H9 (cell line): ENCODE measurements at regions not wholly inside any gene's neighbourhood (a gene's known extent, or its start where the extent isn't known, plus 50 kb on each side); places are given as distances from the start of the nearest gene placed in this dataset.

Experiments
- DNase-seq: peaks from one replicate; pipeline ENCODE4 v3.0.0-alpha.2; 2017
- H2AFZ ChIP-seq: one replicate; pipeline ENCODE4 v1.6.1; 2013; ENCODE audit warnings: mild to moderate bottlenecking, low read length, control low read depth, moderate library complexity
- H2AK5ac ChIP-seq: 2 replicates; pipeline ENCODE4 v1.6.1; 2013; ENCODE audit warnings: low read length, control low read depth, mixed read lengths; ENCODE audit not compliant: insufficient read length
- H2BK120ac ChIP-seq: one replicate; pipeline ENCODE4 v1.6.1; 2013; ENCODE audit warnings: low read depth, mild to moderate bottlenecking, low read length, control low read depth, inconsistent platforms; ENCODE audit not compliant: poor library complexity, severe bottlenecking
- H2BK12ac ChIP-seq: 2 replicates; pipeline ENCODE4 v1.6.1; 2013; ENCODE audit warnings: low read length, control low read depth, mixed read lengths, low read depth; ENCODE audit not compliant: insufficient read length
- H2BK15ac ChIP-seq: 2 replicates; pipeline ENCODE4 v1.6.1; 2013; ENCODE audit warnings: low read depth, low read length, control low read depth
- H2BK20ac ChIP-seq: one replicate; pipeline ENCODE4 v1.6.1; 2013; ENCODE audit warnings: low read depth, mild to moderate bottlenecking, low read length, control low read depth, inconsistent platforms; ENCODE audit not compliant: poor library complexity, severe bottlenecking
- H2BK5ac ChIP-seq: 2 replicates; pipeline ENCODE4 v1.6.1; 2013; ENCODE audit warnings: low read length, control low read depth, mixed read lengths; ENCODE audit not compliant: insufficient read length
- H3K14ac ChIP-seq: 2 replicates; pipeline ENCODE4 v1.6.1; 2013; ENCODE audit warnings: low read length, control low read depth; ENCODE audit not compliant: insufficient read depth
- H3K18ac ChIP-seq: 2 replicates; pipeline ENCODE4 v1.6.1; 2013; ENCODE audit warnings: low read depth, mild to moderate bottlenecking, mixed read lengths, low read length, control low read depth; ENCODE audit not compliant: insufficient read length
- H3K23ac ChIP-seq: 2 replicates; pipeline ENCODE4 v1.6.1; 2013; ENCODE audit warnings: low read length, control low read depth, mixed read lengths, low read depth; ENCODE audit not compliant: insufficient read length
- H3K23me2 ChIP-seq: 2 replicates; pipeline ENCODE4 v1.6.1; 2013; ENCODE audit warnings: low read depth, mild to moderate bottlenecking, mixed read lengths, low read length, control low read depth; ENCODE audit not compliant: insufficient read length, poor library complexity, severe bottlenecking
- H3K27ac ChIP-seq: 2 replicates; pipeline ENCODE4 v1.5.1; 2013; ENCODE audit warnings: low read length, control low read depth, mixed read lengths, low read depth; ENCODE audit not compliant: insufficient read length
- H3K27me3 ChIP-seq: 2 replicates; pipeline ENCODE4 v1.6.1; 2013; ENCODE audit warnings: low read length, control low read depth, inconsistent platforms; ENCODE audit not compliant: insufficient read depth
- H3K4ac ChIP-seq: 2 replicates; pipeline ENCODE4 v1.6.1; 2013; ENCODE audit warnings: low read depth, mild to moderate bottlenecking, control low read depth, inconsistent platforms, low read length, moderate library complexity
- H3K4me1 ChIP-seq: 2 replicates; pipeline ENCODE4 v1.6.1; 2013; ENCODE audit warnings: low read length, control low read depth, inconsistent platforms; ENCODE audit not compliant: insufficient read depth
- H3K4me2 ChIP-seq: 2 replicates; pipeline ENCODE4 v1.6.1; 2013; ENCODE audit warnings: low read length, control low read depth, mixed read lengths; ENCODE audit not compliant: insufficient read length, insufficient read depth
- H3K56ac ChIP-seq: 2 replicates; pipeline ENCODE4 v1.6.1; 2013; ENCODE audit warnings: low read depth, mild to moderate bottlenecking, mixed read lengths, low read length, control low read depth; ENCODE audit not compliant: insufficient read length
- H3K79me1 ChIP-seq: 2 replicates; pipeline ENCODE4 v1.6.1; 2013; ENCODE audit warnings: low read depth, mild to moderate bottlenecking, moderate library complexity, low read length, control low read depth, inconsistent platforms; ENCODE audit not compliant: insufficient read depth, poor library complexity, severe bottlenecking
- H3K79me2 ChIP-seq: 2 replicates; pipeline ENCODE4 v1.6.1; 2013; ENCODE audit warnings: low read length, control low read depth, inconsistent platforms; ENCODE audit not compliant: insufficient read depth
- H3K9ac ChIP-seq: 2 replicates; pipeline ENCODE4 v1.6.1; 2013; ENCODE audit warnings: low read length, control low read depth, mixed read lengths; ENCODE audit not compliant: insufficient read length; ENCODE audit errors: extremely low read depth
- H3K9me3 ChIP-seq: one replicate; pipeline ENCODE4 v1.6.1; 2013; ENCODE audit warnings: low read depth, low read length, inconsistent platforms; ENCODE audit not compliant: control insufficient read depth
- H3T11ph ChIP-seq: one replicate; pipeline ENCODE4 v1.6.1; 2013; ENCODE audit warnings: mild to moderate bottlenecking, low read length, control low read depth, inconsistent platforms
- H4K20me1 ChIP-seq: one replicate; pipeline ENCODE4 v1.6.1; 2013; ENCODE audit not compliant: control insufficient read depth, insufficient read length, insufficient read depth
- H4K5ac ChIP-seq: 2 replicates; pipeline ENCODE4 v1.6.1; 2013; ENCODE audit warnings: low read depth, mild to moderate bottlenecking, mixed read lengths, low read length, control low read depth; ENCODE audit not compliant: insufficient read length
- H4K8ac ChIP-seq: replicated peaks from 2 replicates; pipeline ENCODE4 v1.6.1; 2013; ENCODE audit warnings: low read length, control low read depth, mixed read lengths, low read depth; ENCODE audit not compliant: insufficient read length
- H4K91ac ChIP-seq: 2 replicates; pipeline ENCODE4 v1.6.1; 2013; ENCODE audit warnings: low read depth, mild to moderate bottlenecking, moderate library complexity, mixed read lengths, low read length, control low read depth; ENCODE audit not compliant: insufficient read length
- H3K27ac Mint-ChIP-seq, 3 experiments: 2 replicates in 2 of 3; 3 replicates in 1 of 3; pipeline ENCODE4 v1.8.0; 2020 to 2021; ENCODE audit warnings: mixed read lengths in 3 of 3, mild to moderate bottlenecking in 1 of 3, moderate library complexity in 1 of 3
- H3K27me3 Mint-ChIP-seq: 2 replicates; pipeline ENCODE4 v1.8.0; 2021; ENCODE audit warnings: low read depth, mild to moderate bottlenecking, moderate library complexity, mixed read lengths
- H3K36me3 Mint-ChIP-seq, 3 experiments: 2 replicates in 2 of 3; 3 replicates in 1 of 3; pipeline ENCODE4 v1.8.0; 2020 to 2021; ENCODE audit warnings: low read depth in 3 of 3, mixed read lengths in 3 of 3; ENCODE audit not compliant: insufficient read depth in 1 of 3
- H3K4me1 Mint-ChIP-seq, 2 experiments: 2 replicates each; pipeline ENCODE4 v1.8.0; 2020; ENCODE audit warnings: mixed read lengths in 2 of 2
- H3K4me3 Mint-ChIP-seq, 2 experiments: 2 replicates in 1 of 2; 3 replicates in 1 of 2; pipeline ENCODE4 v1.8.0; 2020 to 2021; ENCODE audit warnings: mild to moderate bottlenecking in 2 of 2, mixed read lengths in 2 of 2, moderate library complexity in 1 of 2
- H3K9me3 Mint-ChIP-seq, 2 experiments: 2 replicates in 1 of 2; 3 replicates in 1 of 2; pipeline ENCODE4 v1.8.0; 2020; ENCODE audit warnings: mild to moderate bottlenecking in 2 of 2, mixed read lengths in 2 of 2, moderate library complexity in 1 of 2
- TF ChIP-seq, protein P1 (sequence below): fragments of 200-600 bp; sonication (generic); conservative IDR thresholded peaks from 3 replicates; pipeline ENCODE4 v1.8.0; 2021; ENCODE audit warnings: antibody characterized with exemption, mild to moderate bottlenecking

DNA sequence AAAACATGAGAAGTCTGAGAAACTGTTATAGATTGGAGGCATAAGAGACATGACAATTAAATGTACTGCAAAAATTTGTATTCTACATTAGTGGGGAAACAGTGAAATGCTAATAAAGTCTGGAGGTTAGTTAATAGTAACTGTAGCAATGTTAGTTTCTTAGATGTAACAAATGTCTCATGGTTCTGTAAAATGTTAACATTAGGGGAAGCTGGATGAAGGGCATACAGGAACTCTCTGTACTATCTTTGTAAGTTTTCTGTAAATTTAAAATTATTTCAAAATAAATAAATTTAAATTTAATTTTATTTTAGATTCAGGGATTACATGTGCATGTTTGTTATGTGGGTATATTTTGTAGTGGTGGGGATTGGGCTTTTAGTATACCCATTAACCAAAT lies 70.0 kb upstream of the IRX6 start:
- H4K91ac ChIP-seq, result no peak overlapping the region
- Mint-ChIP-seq H3K9me3 (peaks cover 2 to 8% of the 10 kb centered on the region in 2 experiments; a peak in 3 of 5 replicates), H3K27me3 (no peaks in the 10 kb centered on the region; the same call in 1 of the 2 replicates), H3K4me3 (no peak overlapping the region), H3K4me1 (peaks cover 7 to 16% of the 10 kb centered on the region in 2 experiments), H3K36me3 (peaks cover 0 to 4% (median 1%) of the 10 kb centered on the region in 3 experiments; a peak in 2 of 7 replicates), H3K27ac (no peak overlapping the region)
- no peak overlapping the region for H3K56ac ChIP-seq
- H3K27ac ChIP-seq, result no peak overlapping the region
- peaks cover 4% of the 10 kb centered on the region; the same call in 1 of the 2 replicates for H3K4me1 ChIP-seq
- no peak overlapping the region for H2BK20ac ChIP-seq
- no peak overlapping the region for H2BK12ac ChIP-seq
- no peak overlapping the region for H3K23ac ChIP-seq
- no peak overlapping the region for H2AK5ac ChIP-seq
- no peaks in the 10 kb centered on the region for H3K23me2 ChIP-seq
- no peaks in the 10 kb centered on the region for H3K79me1 ChIP-seq
- H3K79me2 ChIP-seq, result no peaks in the 10 kb centered on the region
- no peak overlapping the region for H3K4me2 ChIP-seq
- no peak overlapping the region for H4K5ac ChIP-seq
- H3K27me3 ChIP-seq, result no peaks in the 10 kb centered on the region
- no peak overlapping the region for H3K14ac ChIP-seq
- H3T11ph ChIP-seq, result no peak overlapping the region
- TF ChIP-seq, protein P1, sequence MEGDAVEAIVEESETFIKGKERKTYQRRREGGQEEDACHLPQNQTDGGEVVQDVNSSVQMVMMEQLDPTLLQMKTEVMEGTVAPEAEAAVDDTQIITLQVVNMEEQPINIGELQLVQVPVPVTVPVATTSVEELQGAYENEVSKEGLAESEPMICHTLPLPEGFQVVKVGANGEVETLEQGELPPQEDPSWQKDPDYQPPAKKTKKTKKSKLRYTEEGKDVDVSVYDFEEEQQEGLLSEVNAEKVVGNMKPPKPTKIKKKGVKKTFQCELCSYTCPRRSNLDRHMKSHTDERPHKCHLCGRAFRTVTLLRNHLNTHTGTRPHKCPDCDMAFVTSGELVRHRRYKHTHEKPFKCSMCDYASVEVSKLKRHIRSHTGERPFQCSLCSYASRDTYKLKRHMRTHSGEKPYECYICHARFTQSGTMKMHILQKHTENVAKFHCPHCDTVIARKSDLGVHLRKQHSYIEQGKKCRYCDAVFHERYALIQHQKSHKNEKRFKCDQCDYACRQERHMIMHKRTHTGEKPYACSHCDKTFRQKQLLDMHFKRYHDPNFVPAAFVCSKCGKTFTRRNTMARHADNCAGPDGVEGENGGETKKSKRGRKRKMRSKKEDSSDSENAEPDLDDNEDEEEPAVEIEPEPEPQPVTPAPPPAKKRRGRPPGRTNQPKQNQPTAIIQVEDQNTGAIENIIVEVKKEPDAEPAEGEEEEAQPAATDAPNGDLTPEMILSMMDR, result no peak
- H4K20me1 ChIP-seq, result no peaks in the 10 kb centered on the region
- no peak for DNase-seq
- no peaks in the 10 kb centered on the region for H3K9me3 ChIP-seq
- H3K9ac ChIP-seq, result no peak overlapping the region
- no peak overlapping the region for H2BK120ac ChIP-seq
- no peak overlapping the region for H2AFZ ChIP-seq
- H3K18ac ChIP-seq, result no peak overlapping the region
- H2BK15ac ChIP-seq, result no peak overlapping the region
- no peak overlapping the region for H3K4ac ChIP-seq
- H2BK5ac ChIP-seq, result no peak overlapping the region
- H4K8ac ChIP-seq, result no peak overlapping the region
